ENCODE measurements at regions not wholly inside any gene's neighbourhood (a gene's known extent, or its start where the extent isn't known, plus 50 kb on each side); places are given as distances from the start of the nearest gene placed in this dataset.

DNA sequence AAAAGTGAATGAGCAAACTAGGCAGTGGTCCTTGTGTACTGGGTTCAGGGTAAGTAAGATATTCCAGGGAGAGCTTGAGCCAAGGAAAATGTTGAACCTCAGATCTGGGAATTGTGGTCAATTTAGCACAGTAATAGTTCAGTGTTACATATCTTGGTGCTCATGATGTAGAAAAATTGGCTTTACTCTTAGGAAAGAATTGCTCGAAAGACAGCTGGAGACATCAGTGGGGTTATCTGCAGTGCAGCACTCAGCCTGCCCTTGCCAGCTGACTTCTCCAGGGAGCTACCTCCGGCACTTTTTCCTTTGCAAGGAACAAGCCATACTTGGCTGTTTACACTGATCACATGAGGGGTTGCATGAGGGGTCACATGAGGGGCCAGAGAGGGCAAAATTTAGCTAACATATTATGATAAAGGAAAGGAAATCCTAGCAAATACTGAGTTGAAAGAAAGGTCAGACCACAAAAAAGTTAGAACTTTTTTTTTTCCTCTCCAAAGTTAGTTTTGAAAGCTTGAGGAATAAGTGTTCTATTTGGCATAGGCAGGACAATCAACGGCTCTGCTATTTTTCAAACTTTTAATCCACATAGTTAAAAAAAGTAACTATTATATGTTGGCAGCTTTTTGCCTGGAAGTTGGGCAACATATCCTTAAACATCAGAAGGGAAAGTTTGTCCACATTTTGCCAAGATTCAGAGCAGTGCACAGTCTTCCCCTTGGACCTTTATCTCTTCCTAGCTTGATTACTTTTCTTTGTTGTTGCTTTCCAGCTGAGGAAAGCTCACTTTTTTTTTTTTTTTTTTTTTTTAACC, 92.4 kb downstream of the COL6A6 start:
- Histone ChIP-seq H2BK20ac (ENCODE audit: low read length) (no peak overlapping the region), H3K9ac (replicated peaks in 1 of 4; ENCODE audit: extremely low read depth in 1 of 4, low read depth in 3 of 4, low read length in 3 of 4) (no peak overlapping the region), H2AK5ac (ENCODE audit: low read depth, low read length) (no peak overlapping the region), H3K4ac (replicated peaks; ENCODE audit: insufficient read length, low read depth, low read length) (no peak overlapping the region), H4K5ac (ENCODE audit: insufficient read length, low read depth, low read length) (no peak overlapping the region), H3K4me1 (replicated peaks in 1 of 4; ENCODE audit: control insufficient read depth in 3 of 4, insufficient read depth in 4 of 4, low read length in 3 of 4) (no peaks in the 10 kb centered on the region), H2BK12ac (ENCODE audit: low read depth, low read length) (no peak overlapping the region), H3K23ac (ENCODE audit: insufficient read length) (no peak overlapping the region), H3K23me2 (ENCODE audit: low read depth, low read length) (no peaks in the 10 kb centered on the region), H3K27me3 (replicated peaks in 1 of 4; ENCODE audit: control insufficient read depth in 3 of 4, extremely low read depth in 1 of 4, insufficient read depth in 3 of 4, low read length in 3 of 4) (no peaks in the 10 kb centered on the region), H3K18ac (ENCODE audit: extremely low read depth, low read length) (no peak overlapping the region), H3K27ac (ENCODE audit: low read depth, low read length) (no peak overlapping the region), H4K8ac (ENCODE audit: extremely low read depth, insufficient read depth, low read length) (no peak overlapping the region), H3K4me3 (ENCODE audit: extremely low read depth in 1 of 4, insufficient read depth in 2 of 4, low read depth in 3 of 4, low read length in 4 of 4) (no peak overlapping the region), H2BK120ac (replicated peaks; ENCODE audit: low read depth, low read length) (no peak overlapping the region), H3K79me1 (ENCODE audit: low read depth, low read length) (no peaks in the 10 kb centered on the region), H3K36me3 (ENCODE audit: control insufficient read depth in 2 of 4, insufficient read depth in 4 of 4, low read length in 3 of 4) (no peaks in the 10 kb centered on the region), H3K79me2 (ENCODE audit: control insufficient read depth in 1 of 2, insufficient read depth in 2 of 2, low read length in 2 of 2) (no peaks in the 10 kb centered on the region), H2BK5ac (ENCODE audit: low read depth, low read length) (no peak overlapping the region), H3K4me2 (ENCODE audit: insufficient read depth in 1 of 2, low read depth in 2 of 2, low read length in 2 of 2) (no peak overlapping the region), H2AFZ (ENCODE audit: low read length) (no peak overlapping the region), H2BK15ac (ENCODE audit: low read length) (no peak overlapping the region), H3K56ac (replicated peaks; ENCODE audit: insufficient read length, low read depth, low read length) (no peak overlapping the region), H3K9me3 (ENCODE audit: insufficient read depth in 2 of 2, low read depth in 1 of 2, low read length in 1 of 2) (peaks cover 0 to 10% of the 10 kb centered on the region in 2 experiments; a peak in 1 of 4 replicates), H4K20me1 (replicated peaks in 1 of 2; ENCODE audit: control insufficient read depth in 1 of 2, insufficient read depth in 2 of 2, low read length in 2 of 2) (no peaks in the 10 kb centered on the region), H4K91ac (replicated peaks; ENCODE audit: insufficient read length, low read length) (no peak overlapping the region), H3K14ac (ENCODE audit: insufficient read length) (no peak overlapping the region)
- POLR2A ChIA-PET (ENCODE audit: partially characterized antibody), result no interaction called here
- DNase-seq (ENCODE audit: low read depth in 1 of 2, low spot score in 2 of 2) (no peak), FAIRE-seq (no peak)
- WGBS, 2 experiments (ENCODE audit: extremely low coverage in 1 of 2, insufficient coverage in 1 of 2, insufficient read length in 1 of 2, insufficient replicate concordance in 2 of 2, low coverage in 1 of 2, low lambda C conversion rate in 2 of 2, missing lambda C conversion rate in 1 of 2), result 91% methylated on average over 3 of the region's 3 CpGs; no CpG with 5 or more reads in 1 of the 2 experiments
- TF ChIP-seq GTF2F1 (IDR thresholded peaks at IDR 0.05; ENCODE audit: borderline replicate concordance, low read depth, low read length) (no peak), YY1 (IDR thresholded peaks at IDR 0.05; ENCODE audit: low read depth, low read length) (no peak), NANOG (IDR thresholded peaks at IDR 0.05; ENCODE audit: insufficient read depth, low read depth, low read length, poor library complexity, severe bottlenecking) (no peak), TAF1 (IDR thresholded peaks at IDR 0.05; ENCODE audit: low read depth, low read length) (no peak), HDAC2 (IDR thresholded peaks at IDR 0.05; ENCODE audit: borderline replicate concordance in 1 of 2, low read depth in 2 of 2, low read length in 2 of 2) (no peak), SRF (IDR thresholded peaks at IDR 0.05; ENCODE audit: low read depth, low read length) (no peak), BACH1 (IDR thresholded peaks at IDR 0.05; ENCODE audit: low read length) (no peak)
- TF ChIP-seq, protein P1, sequence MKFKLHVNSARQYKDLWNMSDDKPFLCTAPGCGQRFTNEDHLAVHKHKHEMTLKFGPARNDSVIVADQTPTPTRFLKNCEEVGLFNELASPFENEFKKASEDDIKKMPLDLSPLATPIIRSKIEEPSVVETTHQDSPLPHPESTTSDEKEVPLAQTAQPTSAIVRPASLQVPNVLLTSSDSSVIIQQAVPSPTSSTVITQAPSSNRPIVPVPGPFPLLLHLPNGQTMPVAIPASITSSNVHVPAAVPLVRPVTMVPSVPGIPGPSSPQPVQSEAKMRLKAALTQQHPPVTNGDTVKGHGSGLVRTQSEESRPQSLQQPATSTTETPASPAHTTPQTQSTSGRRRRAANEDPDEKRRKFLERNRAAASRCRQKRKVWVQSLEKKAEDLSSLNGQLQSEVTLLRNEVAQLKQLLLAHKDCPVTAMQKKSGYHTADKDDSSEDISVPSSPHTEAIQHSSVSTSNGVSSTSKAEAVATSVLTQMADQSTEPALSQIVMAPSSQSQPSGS (IDR thresholded peaks at IDR 0.05; ENCODE audit: low read length), result no peak
- CTCF ChIA-PET (ENCODE audit: partially characterized antibody), result interaction anchor here (0.6 to 1.4 kb wide), 2 partner anchors 334 to 923 kb away, joined by 4 read pairs; no protein-coding TSS in a partner anchor

All from H1 (cell line).